Thyroid gland (tissue), 4 donors: ENCODE measurements at regions not wholly inside any gene's neighbourhood (a gene's known extent, or its start where the extent isn't known, plus 50 kb on each side); places are given as distances from the start of the nearest gene placed in this dataset.

ENCODE experiments used
- DNase-seq, 2 donors: peaks; one replicate each; pipeline ENCODE4 v3.0.0-alpha.2; 2019
- H3K27ac ChIP-seq, 3 donors: fragments of 200-600 bp; sonication (generic); 1 replicate in 2 of 3; 2 replicates in 1 of 3; pipeline ENCODE4 v1.5.1; 2016 to 2019; ENCODE audit warnings: mild to moderate bottlenecking in 1 of 3, moderate library complexity in 1 of 3
- H3K27me3 ChIP-seq: fragments of 200-600 bp; sonication (generic); one replicate; pipeline ENCODE4 v1.5.1; 2019
- H3K36me3 ChIP-seq, 2 donors: fragments of 200-600 bp; sonication (generic); one replicate each; pipeline ENCODE4 v1.5.1; 2016 to 2019
- H3K4me1 ChIP-seq, 2 donors: fragments of 200-600 bp; sonication (generic); one replicate each; pipeline ENCODE4 v1.5.1; 2017 to 2019
- H3K4me3 ChIP-seq, 3 donors: fragments of 200-600 bp; sonication (generic); replicated peaks in 1 of 3; 1 replicate in 2 of 3; 2 replicates in 1 of 3; pipeline ENCODE4 v1.5.1; 2016; ENCODE audit warnings: mild to moderate bottlenecking in 1 of 3
- H3K9me3 ChIP-seq: fragments of 200-600 bp; sonication (generic); one replicate; pipeline ENCODE4 v1.5.1; 2017
- POLR2A ChIP-seq, 2 donors: fragments of 450-650 bp; IDR thresholded peaks; one replicate each; pipeline ENCODE4 v1.6.1; 2017; ENCODE audit warnings: antibody characterized with exemption in 2 of 2, mild to moderate bottlenecking in 2 of 2, moderate library complexity in 1 of 2
- WGBS, 2 donors: methylation state at CpG; one replicate each; pipeline ENCODE4 v1.1.5; 2017; 5-methylcytosine and 5-hydroxymethylcytosine counted together
- intact Hi-C: fragments of 100-400 bp; cut with DNase I; formaldehyde crosslinking; loops from one replicate; pipeline ENCODE4 v1.15.1; 2023
- TF ChIP-seq, protein P1 (sequence below), 6 experiments: fragments of 200-600 bp in 3 of 6; fragments of 450-650 bp in 3 of 6; sonication (generic) in 3 of 6; IDR thresholded peaks; one replicate each; pipeline ENCODE4 v1.5.1; 2016 to 2019; ENCODE audit warnings: antibody characterized with exemption in 6 of 6, mild to moderate bottlenecking in 2 of 6, inconsistent platforms in 1 of 6, moderate library complexity in 1 of 6

- TF ChIP-seq, protein P1, sequence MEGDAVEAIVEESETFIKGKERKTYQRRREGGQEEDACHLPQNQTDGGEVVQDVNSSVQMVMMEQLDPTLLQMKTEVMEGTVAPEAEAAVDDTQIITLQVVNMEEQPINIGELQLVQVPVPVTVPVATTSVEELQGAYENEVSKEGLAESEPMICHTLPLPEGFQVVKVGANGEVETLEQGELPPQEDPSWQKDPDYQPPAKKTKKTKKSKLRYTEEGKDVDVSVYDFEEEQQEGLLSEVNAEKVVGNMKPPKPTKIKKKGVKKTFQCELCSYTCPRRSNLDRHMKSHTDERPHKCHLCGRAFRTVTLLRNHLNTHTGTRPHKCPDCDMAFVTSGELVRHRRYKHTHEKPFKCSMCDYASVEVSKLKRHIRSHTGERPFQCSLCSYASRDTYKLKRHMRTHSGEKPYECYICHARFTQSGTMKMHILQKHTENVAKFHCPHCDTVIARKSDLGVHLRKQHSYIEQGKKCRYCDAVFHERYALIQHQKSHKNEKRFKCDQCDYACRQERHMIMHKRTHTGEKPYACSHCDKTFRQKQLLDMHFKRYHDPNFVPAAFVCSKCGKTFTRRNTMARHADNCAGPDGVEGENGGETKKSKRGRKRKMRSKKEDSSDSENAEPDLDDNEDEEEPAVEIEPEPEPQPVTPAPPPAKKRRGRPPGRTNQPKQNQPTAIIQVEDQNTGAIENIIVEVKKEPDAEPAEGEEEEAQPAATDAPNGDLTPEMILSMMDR (IDR thresholded peaks at IDR 0.05), result no peak
- TF ChIP-seq POLR2A (IDR thresholded peaks at IDR 0.05), result no peak
- Histone ChIP-seq H3K36me3 (no peaks in the 10 kb centered on the region), H3K9me3 (no peaks in the 10 kb centered on the region), H3K4me1 (no peaks in the 10 kb centered on the region), H3K27ac (no peak overlapping the region), H3K4me3 (no peak overlapping the region), H3K27me3 (no peaks in the 10 kb centered on the region)
- no peak for DNase-seq
- WGBS, 2 donors, result 88 to 91% methylated on average over 4 of the region's 4 CpGs
- intact Hi-C loops, result no loop called here
These were observed 652.8 kb upstream of the PFKP start for GRCh38 chr10:2414562-2414961.

DNA sequence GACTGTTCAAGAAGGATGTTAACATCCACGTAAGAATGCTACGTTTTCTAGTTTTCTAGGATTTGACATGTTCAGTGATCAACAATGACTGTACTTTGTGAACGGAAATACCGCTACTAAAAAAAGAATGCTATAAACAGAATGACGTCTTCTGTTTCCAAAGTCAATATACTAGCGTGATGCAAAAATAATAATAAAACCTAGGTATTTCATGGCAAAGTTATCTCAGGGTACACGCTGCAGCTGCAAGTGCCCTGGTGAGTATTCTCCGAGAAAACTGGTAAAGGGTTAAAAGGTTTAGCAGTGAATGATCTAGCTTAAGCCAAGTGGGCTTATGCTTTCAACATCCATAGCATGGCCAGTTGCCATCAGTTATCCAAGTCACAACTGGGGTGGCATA lies 653.3 kb upstream of the PFKP start:
- 88 to 92% methylated on average over 8 of the region's 8 CpGs for WGBS, 2 donors
- Histone ChIP-seq H3K4me1 (no peaks in the 10 kb centered on the region), H3K36me3 (no peaks in the 10 kb centered on the region), H3K27me3 (no peaks in the 10 kb centered on the region), H3K4me3 (no peak overlapping the region), H3K27ac (no peak overlapping the region), H3K9me3 (no peaks in the 10 kb centered on the region)
- intact Hi-C loops, result no loop called here
- TF ChIP-seq, protein P1 (IDR thresholded peaks at IDR 0.05), result no peak
- no peak for TF ChIP-seq POLR2A (IDR thresholded peaks at IDR 0.05)
- DNase-seq, result no peak

DNA sequence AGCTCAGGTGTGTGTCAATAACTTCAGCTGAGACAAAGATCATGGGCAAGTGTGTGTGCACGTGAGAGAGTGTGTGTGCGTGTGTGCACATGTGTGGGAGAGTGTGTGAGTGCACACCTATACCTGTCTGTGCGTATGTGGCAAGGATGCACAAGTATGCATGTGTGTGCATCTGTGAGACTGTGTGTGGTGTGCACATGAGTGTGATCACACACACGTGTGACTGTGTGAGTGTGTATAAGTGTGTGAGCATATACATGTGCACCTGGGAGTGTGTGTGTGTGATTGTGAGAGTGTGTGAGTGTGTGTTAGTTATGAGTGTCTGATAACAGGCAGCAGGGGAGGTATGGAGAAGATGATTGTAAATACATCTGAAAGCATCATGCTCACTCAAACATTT lies 657.3 kb upstream of the PFKP start:
- no peak overlapping the region for H3K4me3 ChIP-seq
- H3K27me3 ChIP-seq, result no peaks in the 10 kb centered on the region
- no peaks in the 10 kb centered on the region for H3K9me3 ChIP-seq
- WGBS, 2 donors, result 88 to 89% methylated on average over 4 of the region's 4 CpGs
- DNase-seq, result no peak
- H3K36me3 ChIP-seq, result no peaks in the 10 kb centered on the region
- no peak overlapping the region for H3K27ac ChIP-seq
- TF ChIP-seq, protein P1 (IDR thresholded peaks at IDR 0.05), result no peak
- no peak for TF ChIP-seq POLR2A (IDR thresholded peaks at IDR 0.05)
- intact Hi-C loops, result no loop called here
- no peaks in the 10 kb centered on the region for H3K4me1 ChIP-seq

- TF ChIP-seq, protein P1 (IDR thresholded peaks at IDR 0.05), result no peak
- no peak for TF ChIP-seq POLR2A (IDR thresholded peaks at IDR 0.05)
- H3K27ac ChIP-seq, result no peak overlapping the region
- intact Hi-C loops, result no loop called here
- no peaks in the 10 kb centered on the region for H3K4me1 ChIP-seq
- H3K27me3 ChIP-seq, result no peaks in the 10 kb centered on the region
- 69 to 72% methylated on average over 7 of the region's 7 CpGs for WGBS, 2 donors
- no peaks in the 10 kb centered on the region for H3K36me3 ChIP-seq
- no peak overlapping the region for H3K4me3 ChIP-seq
- DNase-seq, result no peak
- no peaks in the 10 kb centered on the region for H3K9me3 ChIP-seq
These were observed 664.1 kb upstream of the ADARB2 start for GRCh38 chr10:2401459-2401858.

GRCh38 chr10:2399482-2399881 lies 662.2 kb upstream of the ADARB2 start:
- WGBS, 2 donors, result 73 to 82% methylated on average over 4 of the region's 4 CpGs

More at GRCh38 chr10:2399482-2399881, 662.2 kb upstream of the ADARB2 start:
- no peak overlapping the region for H3K4me3 ChIP-seq
- H3K36me3 ChIP-seq, result no peaks in the 10 kb centered on the region
- intact Hi-C loops, result no loop called here
- H3K27ac ChIP-seq, result no peak overlapping the region
- no peaks in the 10 kb centered on the region for H3K27me3 ChIP-seq
- H3K9me3 ChIP-seq, result no peaks in the 10 kb centered on the region
- no peaks in the 10 kb centered on the region for H3K4me1 ChIP-seq
- DNase-seq, result no peak
- TF ChIP-seq, protein P1 (IDR thresholded peaks at IDR 0.05), result no peak
- TF ChIP-seq POLR2A (IDR thresholded peaks at IDR 0.05), result no peak
